Mesenchymal stem cell (in vitro differentiated cells and primary cell): ENCODE measurements at regions not wholly inside any gene's neighbourhood (a gene's known extent, or its start where the extent isn't known, plus 50 kb on each side); places are given as distances from the start of the nearest gene placed in this dataset.
A peak's percentile ranks its signal among the peaks of the same experiment; 100 is the strongest.

ENCODE experiments used
- DNase-seq: peaks from one replicate; pipeline ENCODE4 v3.0.0-alpha.2; 2013
- H2AFZ ChIP-seq: one replicate; pipeline ENCODE4 v1.6.1; 2013; ENCODE audit warnings: low read depth, mild to moderate bottlenecking, control low read depth, inconsistent platforms, low read length, moderate library complexity
- H2AK5ac ChIP-seq: 2 replicates; pipeline ENCODE4 v1.6.1; 2013; ENCODE audit warnings: low read length, moderate library complexity, mild to moderate bottlenecking, inconsistent platforms; ENCODE audit not compliant: severe bottlenecking
- H2BK120ac ChIP-seq: one replicate; pipeline ENCODE4 v1.6.1; 2013; ENCODE audit warnings: low read depth, mild to moderate bottlenecking, inconsistent platforms, low read length, moderate library complexity
- H2BK12ac ChIP-seq, 2 experiments: one replicate each; pipeline ENCODE4 v1.6.1; 2013; ENCODE audit warnings: inconsistent platforms in 2 of 2, low read length in 2 of 2, mild to moderate bottlenecking in 2 of 2, moderate library complexity in 2 of 2, control low read depth in 1 of 2
- H2BK15ac ChIP-seq: one replicate; pipeline ENCODE4 v1.6.1; 2013; ENCODE audit warnings: mild to moderate bottlenecking, low read depth, inconsistent platforms; ENCODE audit not compliant: poor library complexity, severe bottlenecking
- H2BK5ac ChIP-seq: 2 replicates; pipeline ENCODE4 v1.6.1; 2013; ENCODE audit warnings: low read depth, mild to moderate bottlenecking, low read length, control low read depth, inconsistent platforms; ENCODE audit not compliant: poor library complexity, severe bottlenecking
- H3K14ac ChIP-seq, 2 experiments: one replicate each; pipeline ENCODE4 v1.6.1; 2013; ENCODE audit warnings: inconsistent platforms in 2 of 2, low read length in 2 of 2, control low read depth in 1 of 2, mild to moderate bottlenecking in 1 of 2, moderate library complexity in 1 of 2
- H3K18ac ChIP-seq, 2 experiments: one replicate each; pipeline ENCODE4 v1.6.1; 2013; ENCODE audit warnings: inconsistent platforms in 2 of 2, low read length in 2 of 2, control low read depth in 1 of 2, low read depth in 1 of 2, mild to moderate bottlenecking in 1 of 2
- H3K23ac ChIP-seq, 2 experiments: one replicate each; pipeline ENCODE4 v1.6.1; 2013; ENCODE audit warnings: inconsistent platforms in 2 of 2, low read length in 2 of 2, mild to moderate bottlenecking in 2 of 2, moderate library complexity in 2 of 2, control low read depth in 1 of 2
- H3K27ac ChIP-seq: 2 replicates; pipeline ENCODE4 v1.5.1; 2013; ENCODE audit warnings: mild to moderate bottlenecking, moderate library complexity, low read length, control low read depth, inconsistent platforms; ENCODE audit not compliant: poor library complexity, severe bottlenecking
- H3K27me3 ChIP-seq, 2 experiments: 2 replicates each; pipeline versions ENCODE4 v1.6.1 to v1.7.0; 2013; ENCODE audit warnings: low read length in 2 of 2, mild to moderate bottlenecking in 2 of 2, moderate library complexity in 2 of 2, control low read depth in 1 of 2, inconsistent platforms in 1 of 2; ENCODE audit not compliant: control insufficient read depth in 1 of 2, insufficient read depth in 1 of 2
- H3K36me3 ChIP-seq, 2 experiments: 2 replicates each; pipeline versions ENCODE4 v1.6.1 to v1.7.0; 2013; ENCODE audit warnings: low read length in 2 of 2, control low read depth in 1 of 2, inconsistent platforms in 1 of 2, low read depth in 1 of 2, mild to moderate bottlenecking in 1 of 2; ENCODE audit not compliant: insufficient read depth in 2 of 2, control insufficient read depth in 1 of 2
- H3K4ac ChIP-seq, 2 experiments: one replicate each; pipeline ENCODE4 v1.6.1; 2013; ENCODE audit warnings: inconsistent platforms in 2 of 2, low read length in 2 of 2, mild to moderate bottlenecking in 2 of 2, moderate library complexity in 2 of 2, control low read depth in 1 of 2, low read depth in 1 of 2
- H3K4me1 ChIP-seq: 2 replicates; pipeline ENCODE4 v1.6.1; 2013; ENCODE audit warnings: low read depth, low read length, control low read depth; ENCODE audit not compliant: control insufficient read depth, insufficient read depth
- H3K4me2 ChIP-seq: 2 replicates; pipeline ENCODE4 v1.6.1; 2013; ENCODE audit warnings: low read length, mild to moderate bottlenecking, inconsistent platforms; ENCODE audit not compliant: poor library complexity, severe bottlenecking
- H3K4me3 ChIP-seq, 2 experiments: 2 replicates each; pipeline versions ENCODE4 v1.5.1 to v1.7.0; 2013; ENCODE audit warnings: low read length in 2 of 2, mild to moderate bottlenecking in 2 of 2, control low read depth in 1 of 2, low read depth in 1 of 2; ENCODE audit not compliant: insufficient read depth in 1 of 2
- H3K79me1 ChIP-seq: replicated peaks from 2 replicates; pipeline ENCODE4 v1.6.1; 2013; ENCODE audit warnings: mild to moderate bottlenecking, control low read depth, low read length, inconsistent platforms; ENCODE audit not compliant: poor library complexity, severe bottlenecking
- H3K9ac ChIP-seq: 2 replicates; pipeline ENCODE4 v1.7.0; 2013; ENCODE audit warnings: mild to moderate bottlenecking, low read length, moderate library complexity
- H3K9me3 ChIP-seq: 2 replicates; pipeline ENCODE4 v1.7.0; 2013; ENCODE audit warnings: mild to moderate bottlenecking, low read length; ENCODE audit not compliant: control insufficient read depth
- H4K8ac ChIP-seq: one replicate; pipeline ENCODE4 v1.6.1; 2013; ENCODE audit warnings: inconsistent platforms, mild to moderate bottlenecking, low read length, moderate library complexity
- H4K91ac ChIP-seq: one replicate; pipeline ENCODE4 v1.6.1; 2013; ENCODE audit warnings: mild to moderate bottlenecking, low read length, inconsistent platforms
- WGBS: methylation state at CpG from one replicate; pipeline ENCODE4 v1.1.7; 2013; ENCODE audit warnings: mixed read lengths; 5-methylcytosine and 5-hydroxymethylcytosine counted together

GRCh38 chr1:91129017-91129416, 107.2 kb upstream of the ZNF644 start:
- Histone ChIP-seq H3K79me1 (no peaks in the 10 kb centered on the region), H3K27ac (no peak overlapping the region), H3K23ac (no peak overlapping the region), H2AK5ac (no peak overlapping the region), H2BK12ac (no peak overlapping the region), H3K4me2 (no peak overlapping the region), H3K9me3 (no peaks in the 10 kb centered on the region), H3K4ac (no peak overlapping the region), H2BK120ac (no peak overlapping the region), H3K14ac (no peak overlapping the region), H4K8ac (no peak overlapping the region), H3K9ac (no peak overlapping the region), H3K18ac (no peak overlapping the region), H2AFZ (no peak overlapping the region), H2BK5ac (no peak overlapping the region), H3K36me3 (no peaks in the 10 kb centered on the region), H3K4me1 (no peaks in the 10 kb centered on the region), H3K4me3 (no peak overlapping the region), H2BK15ac (no peak overlapping the region), H4K91ac (no peak overlapping the region), H3K27me3 (no peaks in the 10 kb centered on the region)
- no peak for DNase-seq
- WGBS = 67% methylated on average over 1 of the region's 1 CpG

GRCh38 chr1:91124989-91125417, 103.2 kb upstream of the ZNF644 start:
- Histone ChIP-seq H4K91ac (no peak overlapping the region), H3K9ac (no peak overlapping the region), H4K8ac (no peak overlapping the region), H3K18ac (no peak overlapping the region), H2AK5ac (no peak overlapping the region), H2AFZ (no peak overlapping the region), H3K4ac (no peak overlapping the region), H2BK12ac (no peak overlapping the region), H3K4me1 (no peaks in the 10 kb centered on the region), H2BK120ac (no peak overlapping the region), H3K4me2 (no peak overlapping the region), H3K23ac (no peak overlapping the region), H3K9me3 (no peaks in the 10 kb centered on the region), H2BK15ac (no peak overlapping the region), H3K27ac (no peak overlapping the region), H3K4me3 (no peak overlapping the region), H3K14ac (no peak overlapping the region), H3K36me3 (no peaks in the 10 kb centered on the region), H2BK5ac (no peak overlapping the region), H3K27me3 (no peaks in the 10 kb centered on the region), H3K79me1 (no peaks in the 10 kb centered on the region)
- 53% methylated on average over 3 of the region's 3 CpGs for WGBS
- DNase-seq = peak; percentile 53

- no peaks in the 10 kb centered on the region for H3K79me1 ChIP-seq
- H2BK15ac ChIP-seq = no peak overlapping the region
- H4K8ac ChIP-seq = no peak overlapping the region
- no peak overlapping the region for H3K4me2 ChIP-seq
- H3K27ac ChIP-seq = no peak overlapping the region
- no peak overlapping the region for H3K14ac ChIP-seq
- H4K91ac ChIP-seq = no peak overlapping the region
- no peak overlapping the region for H2AK5ac ChIP-seq
- no peak overlapping the region for H2AFZ ChIP-seq
- no peak overlapping the region for H2BK5ac ChIP-seq
- H3K4ac ChIP-seq = peak overlapping the region in 1 of 2 experiments; percentile 64
- H3K27me3 ChIP-seq = no peaks in the 10 kb centered on the region
- no peak overlapping the region for H2BK120ac ChIP-seq
- WGBS = 91% methylated on average over 5 of the region's 6 CpGs
- H3K9ac ChIP-seq = no peak overlapping the region
- no peak overlapping the region for H3K4me3 ChIP-seq
- no peaks in the 10 kb centered on the region for H3K36me3 ChIP-seq
- no peak for DNase-seq
- no peak overlapping the region for H3K18ac ChIP-seq
- no peak overlapping the region for H3K23ac ChIP-seq
- H3K9me3 ChIP-seq = no peaks in the 10 kb centered on the region
- no peaks in the 10 kb centered on the region for H3K4me1 ChIP-seq
- no peak overlapping the region for H2BK12ac ChIP-seq
Measured at GRCh38 chr1:91124290-91124985, 102.6 kb upstream of the ZNF644 start.

GRCh38 chr1:91123773-91124172, 101.9 kb upstream of the ZNF644 start:
- WGBS = 34% methylated on average over 4 of the region's 4 CpGs
- H3K18ac ChIP-seq = no peak overlapping the region
- no peaks in the 10 kb centered on the region for H3K27me3 ChIP-seq
- H2BK120ac ChIP-seq = no peak overlapping the region
- H2AFZ ChIP-seq = no peak overlapping the region
- no peak overlapping the region for H2AK5ac ChIP-seq
- H3K23ac ChIP-seq = no peak overlapping the region
- H2BK15ac ChIP-seq = no peak overlapping the region
- H3K9ac ChIP-seq = no peak overlapping the region
- H3K36me3 ChIP-seq = no peaks in the 10 kb centered on the region
- no peak overlapping the region for H4K8ac ChIP-seq
- H3K27ac ChIP-seq = no peak overlapping the region
- H2BK12ac ChIP-seq = no peak overlapping the region
- no peak overlapping the region for H2BK5ac ChIP-seq
- peak overlapping the region in 1 of 2 experiments; percentile 64 for H3K4ac ChIP-seq
- H3K79me1 ChIP-seq = no peaks in the 10 kb centered on the region
- no peak overlapping the region for H3K14ac ChIP-seq
- H3K4me3 ChIP-seq = no peak overlapping the region
- no peaks in the 10 kb centered on the region for H3K9me3 ChIP-seq
- DNase-seq = no peak
- no peak overlapping the region for H4K91ac ChIP-seq
- H3K4me2 ChIP-seq = no peak overlapping the region
- no peaks in the 10 kb centered on the region for H3K4me1 ChIP-seq
